ENCODE measurements at regions not wholly inside any gene's neighbourhood (a gene's known extent, or its start where the extent isn't known, plus 50 kb on each side); places are given as distances from the start of the nearest gene placed in this dataset.

DNA sequence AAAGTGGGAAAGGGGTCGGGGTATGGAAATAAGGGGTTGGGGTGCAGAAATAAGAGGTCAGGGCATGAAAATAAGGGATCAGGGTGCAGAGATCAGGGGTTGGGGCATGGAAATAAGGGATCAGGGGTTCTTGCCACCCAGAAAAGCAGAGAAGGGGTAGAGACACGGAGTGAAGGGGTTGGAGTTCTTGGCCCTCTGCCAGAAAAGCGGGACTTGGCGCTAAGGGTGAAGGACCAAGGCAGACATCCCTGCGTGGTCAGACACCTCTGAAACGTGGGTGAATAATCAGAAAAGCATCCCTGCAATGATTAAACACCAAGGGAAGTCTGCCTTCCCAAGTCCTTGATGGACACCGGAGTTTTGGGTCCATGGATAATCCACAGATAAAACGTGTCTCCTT, 1521.6 kb upstream of the SLC39A10 start:
- TF ChIP-seq POLR2A (IDR thresholded peaks at IDR 0.05) (no peak), EP300 (IDR thresholded peaks at IDR 0.05) (no peak), POLR2AphosphoS5 (IDR thresholded peaks at IDR 0.05) (no peak)
- TF ChIP-seq, protein P1, sequence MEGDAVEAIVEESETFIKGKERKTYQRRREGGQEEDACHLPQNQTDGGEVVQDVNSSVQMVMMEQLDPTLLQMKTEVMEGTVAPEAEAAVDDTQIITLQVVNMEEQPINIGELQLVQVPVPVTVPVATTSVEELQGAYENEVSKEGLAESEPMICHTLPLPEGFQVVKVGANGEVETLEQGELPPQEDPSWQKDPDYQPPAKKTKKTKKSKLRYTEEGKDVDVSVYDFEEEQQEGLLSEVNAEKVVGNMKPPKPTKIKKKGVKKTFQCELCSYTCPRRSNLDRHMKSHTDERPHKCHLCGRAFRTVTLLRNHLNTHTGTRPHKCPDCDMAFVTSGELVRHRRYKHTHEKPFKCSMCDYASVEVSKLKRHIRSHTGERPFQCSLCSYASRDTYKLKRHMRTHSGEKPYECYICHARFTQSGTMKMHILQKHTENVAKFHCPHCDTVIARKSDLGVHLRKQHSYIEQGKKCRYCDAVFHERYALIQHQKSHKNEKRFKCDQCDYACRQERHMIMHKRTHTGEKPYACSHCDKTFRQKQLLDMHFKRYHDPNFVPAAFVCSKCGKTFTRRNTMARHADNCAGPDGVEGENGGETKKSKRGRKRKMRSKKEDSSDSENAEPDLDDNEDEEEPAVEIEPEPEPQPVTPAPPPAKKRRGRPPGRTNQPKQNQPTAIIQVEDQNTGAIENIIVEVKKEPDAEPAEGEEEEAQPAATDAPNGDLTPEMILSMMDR (IDR thresholded peaks at IDR 0.05), result no peak
- no peaks in the 10 kb centered on the region for H3K4me1 ChIP-seq
- WGBS, result 84% methylated on average over 8 of the region's 8 CpGs
- no peaks in the 10 kb centered on the region for H3K9me3 ChIP-seq
- H3K27ac ChIP-seq, result no peak overlapping the region
- no peak overlapping the region for H3K4me3 ChIP-seq
- H3K27me3 ChIP-seq, result no peaks in the 10 kb centered on the region
- H3K36me3 ChIP-seq, result no peaks in the 10 kb centered on the region
- DNase-seq (ENCODE audit: low spot score in 2 of 2), result no peak

DNA sequence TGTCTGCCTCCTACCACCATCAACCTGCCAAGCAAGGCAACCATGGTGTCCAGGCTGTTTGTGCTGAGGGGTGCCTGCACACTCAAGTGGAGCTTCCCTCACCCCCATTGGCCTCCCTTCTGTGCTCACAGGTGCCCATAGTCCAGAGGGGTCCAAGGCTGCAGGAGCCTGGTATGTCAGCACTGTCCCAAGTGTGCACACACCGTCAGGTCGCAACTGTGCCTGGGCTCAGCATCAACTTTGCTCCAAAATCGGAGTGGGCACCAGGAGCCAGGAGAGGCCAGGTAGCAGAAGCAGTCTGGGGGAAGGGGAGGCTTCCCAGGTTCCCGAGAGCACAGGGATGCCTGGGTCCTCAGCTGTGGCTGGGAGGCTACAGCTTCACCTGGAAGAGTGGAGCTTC, 1528.2 kb upstream of the SLC39A10 start:
- H3K27ac ChIP-seq, result no peak overlapping the region
- H3K36me3 ChIP-seq, result no peaks in the 10 kb centered on the region
- WGBS, result 100% methylated on average over 3 of the region's 4 CpGs
- peaks cover 5% of the 10 kb centered on the region for H3K9me3 ChIP-seq
- no peaks in the 10 kb centered on the region for H3K4me1 ChIP-seq
- H3K27me3 ChIP-seq, result no peaks in the 10 kb centered on the region
- DNase-seq (ENCODE audit: low spot score in 2 of 2), result no peak
- H3K4me3 ChIP-seq, result no peak overlapping the region
- no peak for TF ChIP-seq POLR2AphosphoS5 (IDR thresholded peaks at IDR 0.05)
- TF ChIP-seq EP300 (IDR thresholded peaks at IDR 0.05), result no peak
- no peak for TF ChIP-seq POLR2A (IDR thresholded peaks at IDR 0.05)
- TF ChIP-seq, protein P1 (IDR thresholded peaks at IDR 0.05), result no peak

DNA sequence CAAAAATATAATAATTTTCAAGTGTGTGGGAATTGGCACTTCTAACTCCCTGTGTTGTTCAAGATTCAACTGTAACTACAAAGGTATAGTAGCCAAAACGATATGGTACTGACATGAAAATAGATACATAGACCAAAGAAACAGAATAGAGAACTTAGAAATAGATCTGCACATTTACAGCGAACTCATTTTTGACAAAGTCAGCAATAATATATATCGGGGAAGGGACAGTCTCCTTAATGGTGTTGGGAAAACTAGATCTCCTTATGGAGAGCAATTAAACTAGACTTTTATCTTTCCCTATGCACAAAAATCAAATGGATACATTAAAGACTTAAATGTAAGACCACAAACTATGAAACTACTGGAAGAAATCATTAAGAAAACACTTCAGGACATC, 1530.6 kb upstream of the SLC39A10 start:
- TF ChIP-seq, protein P1 (IDR thresholded peaks at IDR 0.05), result no peak
- no peak for TF ChIP-seq EP300 (IDR thresholded peaks at IDR 0.05)
- Histone ChIP-seq H3K4me1 (no peaks in the 10 kb centered on the region), H3K36me3 (no peaks in the 10 kb centered on the region), H3K27me3 (no peaks in the 10 kb centered on the region), H3K27ac (no peak overlapping the region), H3K9me3 (peaks cover 5% of the 10 kb centered on the region), H3K4me3 (no peak overlapping the region)
- WGBS, result 84% methylated on average over 3 of the region's 3 CpGs
- DNase-seq (ENCODE audit: low spot score in 2 of 2), result no peak

DNA sequence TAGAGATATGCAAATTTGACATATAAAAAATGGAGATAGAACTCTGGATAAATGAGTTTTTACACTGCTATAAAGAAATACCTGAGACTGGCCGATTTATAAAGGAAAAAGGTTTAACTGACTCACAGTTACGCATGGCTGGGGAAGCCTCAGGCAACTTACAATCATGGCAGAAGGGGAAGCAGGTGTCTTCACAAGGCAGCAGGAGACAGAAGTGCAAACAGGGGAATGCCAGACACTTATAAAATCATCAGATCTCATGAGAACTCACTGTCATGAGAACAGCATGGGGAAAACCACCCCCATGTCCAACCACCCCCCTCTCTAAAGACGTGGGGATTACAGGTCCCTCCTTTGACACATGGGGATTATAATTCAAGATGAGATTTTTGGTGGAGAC, 1540.2 kb upstream of the SLC39A10 start:
- 46% methylated on average over 3 of the region's 3 CpGs for WGBS
- TF ChIP-seq POLR2AphosphoS5 (IDR thresholded peaks at IDR 0.05) (no peak), POLR2A (IDR thresholded peaks at IDR 0.05) (no peak), EP300 (IDR thresholded peaks at IDR 0.05) (no peak)
- TF ChIP-seq, protein P1 (IDR thresholded peaks at IDR 0.05), result no peak
- Histone ChIP-seq H3K36me3 (no peaks in the 10 kb centered on the region), H3K27me3 (no peaks in the 10 kb centered on the region), H3K4me1 (no peaks in the 10 kb centered on the region), H3K27ac (no peak overlapping the region), H3K4me3 (no peak overlapping the region), H3K9me3 (no peaks in the 10 kb centered on the region)
- no peak for DNase-seq (ENCODE audit: low spot score in 2 of 2)

DNA sequence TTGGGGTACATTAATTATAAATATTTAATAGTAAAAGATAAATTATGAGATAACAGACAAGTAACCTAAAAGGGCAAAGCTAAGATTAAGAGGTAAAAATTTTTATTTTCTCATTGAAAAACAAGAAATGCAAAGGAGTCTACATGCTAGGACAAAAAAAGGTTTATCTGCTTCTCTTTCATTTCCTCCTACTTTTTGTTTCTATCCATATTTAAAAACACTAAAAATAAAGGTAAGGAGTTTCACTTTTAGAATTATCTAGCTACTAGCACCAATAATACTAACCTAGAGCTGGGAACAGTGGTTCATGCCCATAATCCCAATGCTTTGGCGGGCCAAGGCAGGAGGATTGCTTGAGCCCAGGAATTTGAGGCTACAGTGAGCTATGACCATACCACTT, 1551.7 kb upstream of the SLC39A10 start:
- Histone ChIP-seq H3K4me3 (no peak overlapping the region), H3K9me3 (no peaks in the 10 kb centered on the region), H3K4me1 (no peaks in the 10 kb centered on the region), H3K36me3 (no peaks in the 10 kb centered on the region), H3K27ac (no peak overlapping the region), H3K27me3 (no peaks in the 10 kb centered on the region)
- WGBS, result 96% methylated on average over 1 of the region's 1 CpG
- TF ChIP-seq POLR2AphosphoS5 (IDR thresholded peaks at IDR 0.05) (no peak), EP300 (IDR thresholded peaks at IDR 0.05) (no peak), POLR2A (IDR thresholded peaks at IDR 0.05) (no peak)
- TF ChIP-seq, protein P1 (IDR thresholded peaks at IDR 0.05), result no peak
- DNase-seq (ENCODE audit: low spot score in 2 of 2), result no peak

Data from suprapubic skin (tissue), 4 donors.